HL-60 (cell line): ENCODE measurements at regions not wholly inside any gene's neighbourhood (a gene's known extent, or its start where the extent isn't known, plus 50 kb on each side); places are given as distances from the start of the nearest gene placed in this dataset.

ENCODE experiments used
- DNase-seq, 2 experiments: peaks; one replicate each; pipeline ENCODE4 v3.0.0-alpha.2; 2010 to 2020; ENCODE audit warnings: low read depth in 1 of 2, low spot score in 1 of 2
- H3K27ac ChIP-seq: fragments of 250-450 bp; sonication (Bioruptor Pico); replicated peaks from 2 replicates; pipeline ENCODE4 v1.5.1; 2020; ENCODE audit warnings: mild to moderate bottlenecking, moderate library complexity
- H3K27me3 ChIP-seq: fragments of 250-450 bp; sonication (Bioruptor Pico); 2 replicates; pipeline ENCODE4 v1.5.1; 2021; ENCODE audit warnings: mild to moderate bottlenecking, moderate library complexity; ENCODE audit not compliant: insufficient read depth, poor library complexity, severe bottlenecking
- H3K4me3 ChIP-seq: replicated peaks from 2 replicates; pipeline ENCODE4 v1.5.1; 2011; ENCODE audit warnings: mild to moderate bottlenecking, control low read depth, low read length; ENCODE audit not compliant: insufficient read depth
- CTCF ChIP-seq: IDR thresholded peaks from one replicate; pipeline ENCODE4 v1.5.1; 2011; ENCODE audit warnings: low read length, control low read depth, inconsistent platforms; ENCODE audit not compliant: insufficient read depth
- GABPA ChIP-seq: IDR thresholded peaks from 2 replicates; pipeline ENCODE4 v1.6.1; 2012; ENCODE audit warnings: low read depth
- POLR2AphosphoS5 ChIP-seq: IDR thresholded peaks from 2 replicates; pipeline ENCODE4 v1.6.1; 2012; ENCODE audit warnings: low read depth
- REST ChIP-seq: IDR thresholded peaks from 2 replicates; pipeline ENCODE4 v1.6.1; 2012; ENCODE audit warnings: low read depth; ENCODE audit not compliant: insufficient replicate concordance
- SPI1 ChIP-seq: IDR thresholded peaks from 2 replicates; pipeline ENCODE4 v1.6.1; 2012; ENCODE audit warnings: low read depth, mild to moderate bottlenecking, borderline replicate concordance

GRCh38 chr5:9951865-9952516 lies 297.7 kb downstream of the ATPSCKMT start:
- no peak overlapping the region for H3K4me3 ChIP-seq
- H3K27ac ChIP-seq = no peak overlapping the region
- no peak for DNase-seq
- TF ChIP-seq REST (no peak), SPI1 (no peak), CTCF (no peak), GABPA (no peak)
- H3K27me3 ChIP-seq = peaks cover 2% of the 10 kb centered on the region

DNA sequence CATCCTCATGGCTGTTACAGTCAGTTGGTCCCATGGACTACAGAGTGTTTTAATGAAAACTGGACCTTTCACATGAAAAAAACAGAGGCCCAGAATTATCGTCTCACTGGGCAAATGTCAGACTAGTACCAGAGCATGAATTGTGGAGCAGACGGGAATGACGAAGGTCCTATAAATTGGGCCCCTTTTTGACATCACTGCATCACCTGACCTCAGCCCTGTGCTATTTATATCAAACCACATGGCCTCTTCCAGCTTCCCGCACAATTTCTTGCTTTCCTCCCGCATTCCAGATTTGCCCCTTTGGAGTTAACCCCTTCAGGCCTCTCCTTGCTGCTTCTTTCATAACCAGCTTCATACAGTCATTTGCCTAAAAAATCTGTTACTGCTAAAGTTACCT lies 301.7 kb downstream of the ATPSCKMT start:
- no peak for DNase-seq
- TF ChIP-seq SPI1 (no peak), GABPA (no peak), REST (no peak)
- H3K4me3 ChIP-seq = no peak overlapping the region
- H3K27ac ChIP-seq = no peak overlapping the region
- H3K27me3 ChIP-seq = peaks cover 2% of the 10 kb centered on the region

- Histone ChIP-seq H3K4me3 (no peak overlapping the region), H3K27me3 (peaks cover 2% of the 10 kb centered on the region), H3K27ac (no peak overlapping the region)
- DNase-seq = no peak
- TF ChIP-seq POLR2AphosphoS5 (no peak), CTCF (no peak), GABPA (no peak), SPI1 (no peak), REST (no peak)
Observed at GRCh38 chr5:9947225-9947714, 302.4 kb downstream of the ATPSCKMT start.
